ENCODE measurements at regions not wholly inside any gene's neighbourhood (a gene's known extent, or its start where the extent isn't known, plus 50 kb on each side); places are given as distances from the start of the nearest gene placed in this dataset.

DNA sequence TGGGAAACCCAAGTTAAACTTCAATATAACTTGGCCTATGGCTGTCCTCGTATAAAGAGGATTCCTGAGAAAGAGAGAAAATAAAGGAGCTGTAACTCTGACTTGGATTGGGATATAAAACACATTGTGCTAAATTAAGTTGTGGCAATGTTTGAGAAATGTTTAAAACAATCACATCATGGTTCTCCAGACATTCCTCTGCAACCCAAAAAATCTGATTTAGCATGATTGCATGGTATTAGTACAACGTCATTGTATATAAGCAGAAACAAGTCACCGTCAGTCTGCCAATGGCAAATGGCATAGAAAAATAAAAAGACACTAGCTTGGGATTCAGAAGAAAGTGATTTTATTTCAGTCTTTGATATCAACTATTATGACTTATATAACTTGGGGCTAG, 140.2 kb upstream of the FAM83B start:
- TF ChIP-seq, protein P1, sequence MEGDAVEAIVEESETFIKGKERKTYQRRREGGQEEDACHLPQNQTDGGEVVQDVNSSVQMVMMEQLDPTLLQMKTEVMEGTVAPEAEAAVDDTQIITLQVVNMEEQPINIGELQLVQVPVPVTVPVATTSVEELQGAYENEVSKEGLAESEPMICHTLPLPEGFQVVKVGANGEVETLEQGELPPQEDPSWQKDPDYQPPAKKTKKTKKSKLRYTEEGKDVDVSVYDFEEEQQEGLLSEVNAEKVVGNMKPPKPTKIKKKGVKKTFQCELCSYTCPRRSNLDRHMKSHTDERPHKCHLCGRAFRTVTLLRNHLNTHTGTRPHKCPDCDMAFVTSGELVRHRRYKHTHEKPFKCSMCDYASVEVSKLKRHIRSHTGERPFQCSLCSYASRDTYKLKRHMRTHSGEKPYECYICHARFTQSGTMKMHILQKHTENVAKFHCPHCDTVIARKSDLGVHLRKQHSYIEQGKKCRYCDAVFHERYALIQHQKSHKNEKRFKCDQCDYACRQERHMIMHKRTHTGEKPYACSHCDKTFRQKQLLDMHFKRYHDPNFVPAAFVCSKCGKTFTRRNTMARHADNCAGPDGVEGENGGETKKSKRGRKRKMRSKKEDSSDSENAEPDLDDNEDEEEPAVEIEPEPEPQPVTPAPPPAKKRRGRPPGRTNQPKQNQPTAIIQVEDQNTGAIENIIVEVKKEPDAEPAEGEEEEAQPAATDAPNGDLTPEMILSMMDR (IDR thresholded peaks at IDR 0.05), result no peak
- TF ChIP-seq ZFX (IDR thresholded peaks at IDR 0.05; ENCODE audit: borderline replicate concordance), result no peak

Measured in 22Rv1 (cell line).